ENCODE measurements at regions not wholly inside any gene's neighbourhood (a gene's known extent, or its start where the extent isn't known, plus 50 kb on each side); places are given as distances from the start of the nearest gene placed in this dataset.

DNA sequence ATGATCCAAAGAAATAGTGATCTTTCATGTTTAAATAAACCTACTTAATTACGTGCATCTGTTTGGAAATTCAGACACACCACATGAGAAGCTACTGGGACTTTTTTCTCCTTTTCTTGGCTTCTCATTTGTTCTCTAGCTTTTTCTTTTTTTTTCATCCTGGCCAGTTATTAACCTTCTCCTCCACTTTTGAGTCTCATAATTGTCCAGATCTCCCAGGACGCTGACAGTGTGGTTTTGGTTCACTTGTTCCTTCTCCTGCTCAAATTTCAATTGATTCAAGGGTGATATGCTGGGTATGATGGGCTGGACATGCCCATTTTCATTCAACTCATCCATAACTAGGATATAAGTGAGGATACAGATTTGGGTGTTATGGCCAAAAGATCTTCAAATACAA is 152.3 kb downstream of the TM9SF2 start:
- TF ChIP-seq CTCF (IDR thresholded peaks at IDR 0.05) (no peak), POLR2A (IDR thresholded peaks at IDR 0.05) (no peak)

All from Peyer's patch (tissue), 4 donors.